SIG-M5 treated with dmso at 0.1 percent for 504 hours (cell line): ENCODE measurements at regions not wholly inside any gene's neighbourhood (a gene's known extent, or its start where the extent isn't known, plus 50 kb on each side); places are given as distances from the start of the nearest gene placed in this dataset.
A peak's percentile ranks its signal among the peaks of the same experiment; 100 is the strongest.
"Not testable (repeated sequence)": the region's sequence is repeated elsewhere in the genome, so short reads cannot be mapped to it uniquely, and the experiment has no call there.

Experiments
- DNase-seq: peaks from one replicate; lab custom pipeline; 2025; ENCODE audit not compliant: unreplicated experiment; lab: John Stamatoyannopoulos, UW

GRCh38 chr12:85424581-85425348 is 144.7 kb downstream of the ALX1 start:
- peak; percentile 56 for DNase-seq

- no peak for DNase-seq
Measured at GRCh38 chr12:85425349-85425612, 145.3 kb downstream of the ALX1 start.

GRCh38 chr12:85425926-85426325 is 145.9 kb downstream of the ALX1 start:
- DNase-seq, result no peak

- DNase-seq, result not testable (repeated sequence)
Measured at GRCh38 chr12:85433148-85433547, 153.1 kb downstream of the ALX1 start.

- DNase-seq, result no peak
Measured at GRCh38 chr12:85440271-85440670, 160.3 kb downstream of the ALX1 start.

- DNase-seq, result no peak
Measured at GRCh38 chr12:85441025-85441424, 161.0 kb downstream of the ALX1 start.

- no peak for DNase-seq
Measured at GRCh38 chr12:85441741-85442140, 161.7 kb downstream of the ALX1 start.

GRCh38 chr12:85445060-85445938 is 165.3 kb downstream of the ALX1 start:
- DNase-seq, result no peak

- DNase-seq, result no peak
Measured at GRCh38 chr12:85448031-85448430, 168.0 kb downstream of the ALX1 start.

GRCh38 chr12:85448548-85449139 is 168.6 kb downstream of the ALX1 start:
- DNase-seq, result peak; percentile 9

GRCh38 chr12:85457016-85457415 is 177.0 kb downstream of the ALX1 start:
- no peak for DNase-seq

GRCh38 chr12:85461127-85461526 is 181.1 kb downstream of the ALX1 start:
- no peak for DNase-seq

GRCh38 chr12:85462888-85463287 is 182.9 kb downstream of the ALX1 start:
- DNase-seq, result no peak

- no peak for DNase-seq
Measured at GRCh38 chr12:85466890-85467289, 186.9 kb downstream of the ALX1 start.

GRCh38 chr12:85468356-85469157 is 188.5 kb downstream of the ALX1 start:
- peak; percentile 46 for DNase-seq

GRCh38 chr12:85469158-85470086 is 189.4 kb downstream of the ALX1 start:
- not testable (repeated sequence) for DNase-seq

- not testable (repeated sequence) for DNase-seq
Measured at GRCh38 chr12:85475277-85475676, 195.3 kb downstream of the ALX1 start.

GRCh38 chr12:85476756-85477155 is 196.7 kb downstream of the ALX1 start:
- DNase-seq, result no peak

GRCh38 chr12:85484387-85484786 is 204.4 kb downstream of the ALX1 start:
- DNase-seq, result no peak

GRCh38 chr12:85489194-85489593 is 209.2 kb downstream of the ALX1 start:
- DNase-seq, result no peak
